Fibroblast of lung (primary cell): ENCODE measurements at regions not wholly inside any gene's neighbourhood (a gene's known extent, or its start where the extent isn't known, plus 50 kb on each side); places are given as distances from the start of the nearest gene placed in this dataset.
"Not testable (repeated sequence)": the region's sequence is repeated elsewhere in the genome, so short reads cannot be mapped to it uniquely, and the experiment has no call there.

Experiments used
- DNase-seq, 2 donors: peaks; one replicate each; pipeline versions ENCODE4 v3.0.0 to v3.0.0-alpha.2; 2010; ENCODE audit warnings: low read depth in 2 of 2
- H2AFZ ChIP-seq: 2 replicates; pipeline ENCODE4 v1.5.1; 2012; ENCODE audit warnings: low read length, control low read depth, inconsistent platforms
- H3K27ac ChIP-seq: 2 replicates; pipeline ENCODE4 v1.5.1; 2011; ENCODE audit warnings: low read length, control low read depth; ENCODE audit not compliant: insufficient read depth
- H3K27me3 ChIP-seq: 2 replicates; pipeline ENCODE4 v1.5.1; 2011; ENCODE audit warnings: mild to moderate bottlenecking, low read length; ENCODE audit not compliant: control insufficient read depth, insufficient read depth
- H3K36me3 ChIP-seq: 2 replicates; pipeline ENCODE4 v1.5.1; 2011; ENCODE audit warnings: low read length; ENCODE audit not compliant: control insufficient read depth, insufficient read depth
- H3K4me1 ChIP-seq: 2 replicates; pipeline ENCODE4 v1.5.1; 2011; ENCODE audit warnings: low read length; ENCODE audit not compliant: control insufficient read depth, insufficient read depth; ENCODE audit errors: extremely low read depth
- H3K4me2 ChIP-seq: 2 replicates; pipeline ENCODE4 v1.5.1; 2011; ENCODE audit warnings: low read length, control low read depth; ENCODE audit not compliant: insufficient read depth; ENCODE audit errors: extremely low read depth
- H3K4me3 ChIP-seq, 4 experiments: fragments of 200-600 bp in 1 of 4; sonication (generic) in 1 of 4; replicated peaks in 1 of 4; 2 replicates each; pipeline ENCODE4 v1.5.1; 2011 to 2016; ENCODE audit warnings: low read length in 4 of 4, low read depth in 3 of 4, mild to moderate bottlenecking in 3 of 4, control low read depth in 2 of 4, inconsistent platforms in 1 of 4, mixed read lengths in 1 of 4; ENCODE audit not compliant: insufficient read depth in 1 of 4; ENCODE audit errors: control extremely low read depth in 1 of 4
- H3K79me2 ChIP-seq: 2 replicates; pipeline ENCODE4 v1.5.1; 2012; ENCODE audit warnings: mild to moderate bottlenecking, low read length, inconsistent platforms; ENCODE audit not compliant: control insufficient read depth, insufficient read depth
- H3K9ac ChIP-seq: 2 replicates; pipeline ENCODE4 v1.5.1; 2011; ENCODE audit warnings: mild to moderate bottlenecking, low read length, control low read depth; ENCODE audit not compliant: insufficient read depth
- H3K9me3 ChIP-seq: 2 replicates; pipeline ENCODE4 v1.5.1; 2012; ENCODE audit warnings: low read depth, low read length; ENCODE audit not compliant: control insufficient read depth, insufficient read depth
- H4K20me1 ChIP-seq: 2 replicates; pipeline ENCODE4 v1.5.1; 2011; ENCODE audit warnings: low read length; ENCODE audit not compliant: control insufficient read depth, insufficient read depth; ENCODE audit errors: extremely low read depth

- peak overlapping the region; percentile 13 for H3K4me2 ChIP-seq
- not testable (repeated sequence) for H3K79me2 ChIP-seq, H3K36me3 ChIP-seq, H4K20me1 ChIP-seq, H2AFZ ChIP-seq, H3K4me1 ChIP-seq, H3K27ac ChIP-seq, H3K27me3 ChIP-seq, H3K9me3 ChIP-seq, H3K9ac ChIP-seq
- DNase-seq = peak; percentile 2 to 12
- peak overlapping the region in 2 of 4 experiments; percentile 36 to 44 for H3K4me3 ChIP-seq
These were observed 62.8 kb downstream of the PPIAL4C start for GRCh38 chr1:149646360-149647017.

DNA sequence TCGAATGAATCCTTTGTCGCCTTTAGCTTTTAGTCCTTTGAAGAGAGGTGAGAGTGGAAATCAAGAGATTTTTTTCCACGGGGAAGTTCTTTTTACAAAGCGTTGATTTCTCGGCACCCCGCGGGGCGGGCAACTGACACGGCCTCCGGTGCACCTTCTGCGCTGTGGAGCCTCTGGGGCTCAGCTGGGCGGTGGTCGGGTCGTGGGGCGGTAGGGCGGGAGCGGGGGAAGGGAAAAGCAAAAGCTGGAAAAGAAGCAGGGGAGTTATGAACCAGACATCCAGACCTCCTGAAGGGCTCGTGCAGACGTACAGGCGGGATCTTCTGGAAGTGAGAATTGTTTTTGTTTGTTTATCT is 63.3 kb downstream of the PPIAL4C start:
- not testable (repeated sequence) for H3K9ac ChIP-seq, H3K27me3 ChIP-seq, H3K4me2 ChIP-seq, H3K27ac ChIP-seq, H3K9me3 ChIP-seq, DNase-seq, H3K4me1 ChIP-seq, H3K79me2 ChIP-seq, H2AFZ ChIP-seq, H4K20me1 ChIP-seq, H3K36me3 ChIP-seq
- H3K4me3 ChIP-seq = peak overlapping the region in 1 of 4 experiments; percentile 26

GRCh38 chr1:149657750-149658149 is 74.1 kb downstream of the PPIAL4C start:
- H3K4me1 ChIP-seq, H4K20me1 ChIP-seq, H2AFZ ChIP-seq, H3K9ac ChIP-seq, H3K9me3 ChIP-seq, DNase-seq, H3K4me3 ChIP-seq, H3K79me2 ChIP-seq, H3K4me2 ChIP-seq, H3K27ac ChIP-seq, H3K27me3 ChIP-seq, H3K36me3 ChIP-seq: not testable (repeated sequence)

DNA sequence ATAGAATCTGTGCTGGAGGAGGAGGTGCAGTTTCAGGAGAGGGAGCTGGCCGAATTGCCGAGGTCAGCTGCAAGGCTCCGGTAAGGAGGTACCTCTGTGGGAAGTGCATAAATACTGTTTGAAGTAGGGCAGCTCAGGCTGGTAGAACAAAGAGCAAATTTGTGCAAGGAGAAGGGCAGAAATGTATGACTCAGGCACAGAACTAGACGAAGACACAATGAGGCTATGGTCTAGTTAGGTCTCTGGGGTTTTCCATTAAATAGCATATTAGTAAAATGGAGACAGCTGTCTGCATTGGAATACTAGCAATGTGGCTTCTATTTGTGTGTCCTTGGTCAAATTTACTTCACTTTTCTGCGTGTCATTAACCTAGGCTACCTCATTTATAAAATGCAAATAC is 74.5 kb downstream of the PPIAL4C start:
- H3K79me2 ChIP-seq, H2AFZ ChIP-seq, H4K20me1 ChIP-seq, H3K27ac ChIP-seq, H3K36me3 ChIP-seq, H3K4me1 ChIP-seq, H3K9me3 ChIP-seq, H3K9ac ChIP-seq, H3K4me2 ChIP-seq, DNase-seq, H3K4me3 ChIP-seq, H3K27me3 ChIP-seq: not testable (repeated sequence)

- not testable (repeated sequence) for H3K9ac ChIP-seq, H2AFZ ChIP-seq, H3K27ac ChIP-seq, H3K4me2 ChIP-seq, H3K79me2 ChIP-seq, H4K20me1 ChIP-seq, H3K4me3 ChIP-seq, H3K9me3 ChIP-seq, H3K36me3 ChIP-seq, H3K4me1 ChIP-seq, H3K27me3 ChIP-seq
- peak in 1 of 2 donors; percentile 3 for DNase-seq
These were observed 81.0 kb downstream of the PPIAL4C start for GRCh38 chr1:149664624-149665023.

DNA sequence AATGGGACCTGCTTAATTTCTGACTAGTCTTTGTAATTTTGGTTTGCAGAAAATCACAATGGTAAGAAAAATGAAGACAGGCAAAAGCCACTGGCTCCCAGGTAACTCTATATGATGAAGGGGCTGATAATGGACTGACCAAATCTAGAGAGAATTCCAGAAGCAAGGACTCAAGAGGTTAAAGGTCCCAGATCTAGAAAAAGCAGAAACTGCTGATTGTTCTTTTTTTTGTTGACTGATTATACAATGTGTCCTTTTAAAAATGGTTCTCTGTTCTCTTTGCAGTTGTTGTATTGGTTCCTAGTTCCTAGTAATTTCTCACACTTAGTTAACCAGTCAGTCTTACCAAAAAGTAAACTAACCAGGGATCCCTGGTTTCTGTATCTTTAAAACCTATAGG is 81.4 kb downstream of the PPIAL4C start:
- H2AFZ ChIP-seq, H3K4me3 ChIP-seq, DNase-seq, H3K4me1 ChIP-seq, H3K9ac ChIP-seq, H3K4me2 ChIP-seq, H3K79me2 ChIP-seq, H3K36me3 ChIP-seq, H3K27ac ChIP-seq, H3K27me3 ChIP-seq, H4K20me1 ChIP-seq, H3K9me3 ChIP-seq: not testable (repeated sequence)

DNA sequence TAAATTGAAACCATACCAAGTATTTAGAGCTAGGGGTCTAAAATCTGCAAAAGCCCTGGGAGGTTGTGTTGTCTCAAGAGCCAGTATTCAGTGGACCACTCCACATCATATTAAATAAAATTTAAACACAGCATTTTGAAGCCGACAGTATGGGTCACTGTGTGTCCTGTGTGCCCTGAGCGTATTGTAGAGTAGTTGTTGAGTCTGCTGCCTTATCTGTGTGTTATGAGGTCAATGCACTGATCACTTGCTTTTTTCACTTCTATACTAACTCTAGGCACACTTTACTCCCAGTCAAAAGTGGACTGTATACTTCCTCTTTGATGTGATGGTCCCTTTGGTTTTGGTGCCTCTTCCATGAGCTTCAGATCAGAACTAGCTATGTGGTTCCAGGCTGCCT is 81.9 kb downstream of the PPIAL4C start:
- H2AFZ ChIP-seq, DNase-seq: not testable (repeated sequence)

More for the DNA sequence above, 81.9 kb downstream of the PPIAL4C start:
- not testable (repeated sequence) for H3K4me3 ChIP-seq, H3K9ac ChIP-seq, H3K4me1 ChIP-seq, H4K20me1 ChIP-seq, H3K9me3 ChIP-seq, H3K79me2 ChIP-seq, H3K27ac ChIP-seq, H3K36me3 ChIP-seq, H3K27me3 ChIP-seq, H3K4me2 ChIP-seq
